ENCODE measurements at regions not wholly inside any gene's neighbourhood (a gene's known extent, or its start where the extent isn't known, plus 50 kb on each side); places are given as distances from the start of the nearest gene placed in this dataset.
"Not testable (repeated sequence)": the region's sequence is repeated elsewhere in the genome, so short reads cannot be mapped to it uniquely, and the experiment has no call there.

GRCh38 chr20:29443206-29443781 lies 1814.2 kb upstream of the DEFB115 start:
- not testable (repeated sequence) for H3K27me3 Mint-ChIP-seq; H3K36me3 Mint-ChIP-seq; H3K9me3 Mint-ChIP-seq (ENCODE audit: low read depth); H3K27ac Mint-ChIP-seq
- Mint-ChIP-seq H3K4me1 (ENCODE audit: low read depth) (peaks cover 20% of the 10 kb centered on the region), H3K4me3 (peak overlapping the region; percentile 1)

- Mint-ChIP-seq H3K9me3 (ENCODE audit: low read depth) (no peaks in the 10 kb centered on the region), H3K27ac (no peak overlapping the region), H3K4me3 (peak overlapping the region; percentile 30), H3K27me3 (peaks cover 1% of the 10 kb centered on the region), H3K4me1 (ENCODE audit: low read depth) (peaks cover 20% of the 10 kb centered on the region), H3K36me3 (no peaks in the 10 kb centered on the region)
Measured at GRCh38 chr20:29443819-29444218, 1813.6 kb upstream of the DEFB115 start.

GRCh38 chr20:29445050-29445907 lies 1812.2 kb upstream of the DEFB115 start:
- H3K4me3 Mint-ChIP-seq: peak overlapping the region; percentile 85

GRCh38 chr20:29447517-29448484 lies 1809.7 kb upstream of the DEFB115 start:
- not testable (repeated sequence) for H3K9me3 Mint-ChIP-seq (ENCODE audit: low read depth); H3K36me3 Mint-ChIP-seq; H3K27me3 Mint-ChIP-seq; H3K27ac Mint-ChIP-seq
- Mint-ChIP-seq H3K4me3 (peak overlapping the region; percentile 59), H3K4me1 (ENCODE audit: low read depth) (peaks cover 20% of the 10 kb centered on the region)

More at GRCh38 chr20:29445050-29445907, 1812.2 kb upstream of the DEFB115 start:
- not testable (repeated sequence) for H3K36me3 Mint-ChIP-seq; H3K9me3 Mint-ChIP-seq (ENCODE audit: low read depth); H3K27me3 Mint-ChIP-seq
- Mint-ChIP-seq H3K4me1 (ENCODE audit: low read depth) (peaks cover 20% of the 10 kb centered on the region), H3K27ac (peak overlapping the region; percentile 41)

- H3K4me3 Mint-ChIP-seq: no peak overlapping the region
Measured at GRCh38 chr20:29448806-29449470, 1808.5 kb upstream of the DEFB115 start.

GRCh38 chr20:29452186-29452585 lies 1805.3 kb upstream of the DEFB115 start:
- Mint-ChIP-seq H3K27ac (no peak overlapping the region), H3K36me3 (no peaks in the 10 kb centered on the region), H3K4me1 (ENCODE audit: low read depth) (no peaks in the 10 kb centered on the region), H3K4me3 (no peak overlapping the region), H3K27me3 (peaks cover 4% of the 10 kb centered on the region), H3K9me3 (ENCODE audit: low read depth) (no peaks in the 10 kb centered on the region)

More at GRCh38 chr20:29448806-29449470, 1808.5 kb upstream of the DEFB115 start:
- Mint-ChIP-seq H3K27ac (no peak overlapping the region), H3K4me1 (ENCODE audit: low read depth) (peaks cover 12% of the 10 kb centered on the region), H3K9me3 (ENCODE audit: low read depth) (no peaks in the 10 kb centered on the region), H3K36me3 (no peaks in the 10 kb centered on the region), H3K27me3 (peaks cover 5% of the 10 kb centered on the region)

- not testable (repeated sequence) for H3K36me3 Mint-ChIP-seq; H3K4me3 Mint-ChIP-seq; H3K27ac Mint-ChIP-seq; H3K9me3 Mint-ChIP-seq (ENCODE audit: low read depth); H3K4me1 Mint-ChIP-seq (ENCODE audit: low read depth); H3K27me3 Mint-ChIP-seq
Measured at GRCh38 chr20:29456987-29457693, 1800.3 kb upstream of the DEFB115 start.

- H3K9me3 Mint-ChIP-seq (ENCODE audit: low read depth): peaks cover 15% of the 10 kb centered on the region
- H3K27ac Mint-ChIP-seq: no peak overlapping the region
- no peaks in the 10 kb centered on the region for H3K27me3 Mint-ChIP-seq
- no peak overlapping the region for H3K4me3 Mint-ChIP-seq
- H3K4me1 Mint-ChIP-seq (ENCODE audit: low read depth): no peaks in the 10 kb centered on the region
- peaks cover 8% of the 10 kb centered on the region for H3K36me3 Mint-ChIP-seq
Measured at GRCh38 chr20:29472606-29473005, 1784.9 kb upstream of the DEFB115 start.

- H3K4me1 Mint-ChIP-seq (ENCODE audit: low read depth); H3K27ac Mint-ChIP-seq; H3K27me3 Mint-ChIP-seq; H3K4me3 Mint-ChIP-seq; H3K36me3 Mint-ChIP-seq; H3K9me3 Mint-ChIP-seq (ENCODE audit: low read depth): not testable (repeated sequence)
Measured at GRCh38 chr20:29492840-29493239, 1764.6 kb upstream of the DEFB115 start.

- peak overlapping the region; percentile 13 for H3K27ac Mint-ChIP-seq
- H3K9me3 Mint-ChIP-seq (ENCODE audit: low read depth); H3K36me3 Mint-ChIP-seq; H3K4me3 Mint-ChIP-seq; H3K4me1 Mint-ChIP-seq (ENCODE audit: low read depth); H3K27me3 Mint-ChIP-seq: not testable (repeated sequence)
Measured at GRCh38 chr20:29496767-29497166, 1760.7 kb upstream of the DEFB115 start.

- Mint-ChIP-seq H3K4me3 (no peak overlapping the region), H3K4me1 (ENCODE audit: low read depth) (peaks cover 6% of the 10 kb centered on the region), H3K9me3 (ENCODE audit: low read depth) (peaks cover 8% of the 10 kb centered on the region), H3K36me3 (peaks cover 2% of the 10 kb centered on the region), H3K27me3 (no peaks in the 10 kb centered on the region), H3K27ac (peak overlapping the region; percentile 13)
Measured at GRCh38 chr20:29497261-29497671, 1760.2 kb upstream of the DEFB115 start.

- H3K9me3 Mint-ChIP-seq (ENCODE audit: low read depth); H3K4me3 Mint-ChIP-seq; H3K4me1 Mint-ChIP-seq (ENCODE audit: low read depth); H3K36me3 Mint-ChIP-seq; H3K27ac Mint-ChIP-seq; H3K27me3 Mint-ChIP-seq: not testable (repeated sequence)
Measured at GRCh38 chr20:29497684-29498083, 1759.8 kb upstream of the DEFB115 start.

- H3K36me3 Mint-ChIP-seq; H3K9me3 Mint-ChIP-seq (ENCODE audit: low read depth); H3K4me1 Mint-ChIP-seq (ENCODE audit: low read depth); H3K27ac Mint-ChIP-seq; H3K27me3 Mint-ChIP-seq; H3K4me3 Mint-ChIP-seq: not testable (repeated sequence)
Measured at GRCh38 chr20:29500738-29501137, 1756.7 kb upstream of the DEFB115 start.

- H3K27ac Mint-ChIP-seq; H3K27me3 Mint-ChIP-seq; H3K4me3 Mint-ChIP-seq; H3K9me3 Mint-ChIP-seq (ENCODE audit: low read depth); H3K36me3 Mint-ChIP-seq; H3K4me1 Mint-ChIP-seq (ENCODE audit: low read depth): not testable (repeated sequence)
Measured at GRCh38 chr20:29514634-29515033, 1742.8 kb upstream of the DEFB115 start.
